IMR-90 (cell line): ENCODE measurements at regions not wholly inside any gene's neighbourhood (a gene's known extent, or its start where the extent isn't known, plus 50 kb on each side); places are given as distances from the start of the nearest gene placed in this dataset.

Source experiments
- ATAC-seq: fragments of 200-7000 bp; cut with Tn5 transposase; 2 replicates; pipeline ENCODE4 v1.9.1; 2020; ENCODE audit warnings: low read depth, mild to moderate bottlenecking, moderate library complexity
- BruUV-seq: library from RNA; stranded (reverse); fragments of 400-500 nt; replicated peaks from 2 replicates; lab custom pipeline; 2021; lab: Mats Ljungman, UMichigan
- CTCF ChIA-PET: fragments of 300-600 bp; formaldehyde crosslinking; extraction: SDS; loops from one replicate; lab custom pipeline; 2021; ENCODE audit warnings: antibody characterized with exemption; lab: Yijun Ruan, JAX
- POLR2A ChIA-PET: fragments of 300-600 bp; sonication (Branson Sonifier 250); formaldehyde crosslinking; loops from one replicate; lab custom pipeline; 2022; ENCODE audit warnings: antibody characterized with exemption; ENCODE audit not compliant: unreplicated experiment; lab: Charles Lee
- DNase-seq: peaks from one replicate; pipeline ENCODE4 v3.0.0; 2013
- H2AFZ ChIP-seq: replicated peaks from 2 replicates; pipeline ENCODE3; 2013; ENCODE audit warnings: low read length, mild to moderate bottlenecking; ENCODE audit not compliant: poor library complexity
- H2AK5ac ChIP-seq: 2 replicates; pipeline ENCODE4 v1.6.1; 2013; ENCODE audit warnings: low read depth, low read length, inconsistent platforms
- H2AK9ac ChIP-seq: replicated peaks from 2 replicates; pipeline ENCODE3; 2013; ENCODE audit warnings: mild to moderate bottlenecking, low read depth, low read length, moderate library complexity; ENCODE audit not compliant: poor library complexity
- H2BK120ac ChIP-seq: 2 replicates; pipeline ENCODE4 v1.6.1; 2013; ENCODE audit warnings: low read depth, low read length, inconsistent platforms
- H2BK15ac ChIP-seq: 3 replicates; pipeline ENCODE4 v1.6.1; 2013; ENCODE audit warnings: low read depth, low read length, inconsistent platforms
- H2BK20ac ChIP-seq: 2 replicates; pipeline ENCODE4 v1.6.1; 2013; ENCODE audit warnings: low read depth, mild to moderate bottlenecking, inconsistent platforms, low read length, moderate library complexity
- H2BK5ac ChIP-seq: 2 replicates; pipeline ENCODE4 v1.6.1; 2013; ENCODE audit warnings: mild to moderate bottlenecking, low read depth, low read length, inconsistent platforms; ENCODE audit not compliant: poor library complexity, severe bottlenecking
- H3K14ac ChIP-seq: replicated peaks from 2 replicates; pipeline ENCODE4 v1.6.1; 2013; ENCODE audit warnings: low read depth, low read length, inconsistent platforms
- H3K18ac ChIP-seq: 2 replicates; pipeline ENCODE4 v1.6.1; 2013; ENCODE audit warnings: low read depth, low read length, control low read depth
- H3K23ac ChIP-seq: 2 replicates; pipeline ENCODE4 v1.6.1; 2013; ENCODE audit warnings: low read depth, low read length, inconsistent platforms
- H3K27ac ChIP-seq: 2 replicates; pipeline ENCODE4 v1.5.1; 2013; ENCODE audit warnings: mild to moderate bottlenecking, control low read depth, low read length; ENCODE audit not compliant: insufficient read depth
- H3K27me3 ChIP-seq: 2 replicates; pipeline ENCODE4 v1.6.1; 2013; ENCODE audit warnings: low read length; ENCODE audit not compliant: control insufficient read depth, insufficient read depth
- H3K36me3 ChIP-seq: 2 replicates; pipeline ENCODE4 v1.6.1; 2013; ENCODE audit warnings: low read length, mixed read lengths; ENCODE audit not compliant: control insufficient read depth, insufficient read depth
- H3K4ac ChIP-seq: 2 replicates; pipeline ENCODE4 v1.6.1; 2013; ENCODE audit warnings: low read depth, low read length, inconsistent platforms
- H3K4me1 ChIP-seq: 2 replicates; pipeline ENCODE4 v1.6.1; 2013; ENCODE audit warnings: low read length, mixed read lengths; ENCODE audit not compliant: control insufficient read depth, insufficient read depth
- H3K4me2 ChIP-seq: 2 replicates; pipeline ENCODE4 v1.6.1; 2013; ENCODE audit warnings: low read depth, mild to moderate bottlenecking, control low read depth, low read length, moderate library complexity
- H3K4me3 ChIP-seq: 2 replicates; pipeline ENCODE4 v1.5.1; 2013; ENCODE audit warnings: low read depth, mild to moderate bottlenecking, control low read depth, low read length, moderate library complexity; ENCODE audit not compliant: insufficient read depth
- H3K56ac ChIP-seq: 2 replicates; pipeline ENCODE4 v1.6.1; 2013; ENCODE audit warnings: low read length, inconsistent platforms; ENCODE audit not compliant: insufficient read depth; ENCODE audit errors: extremely low read depth
- H3K79me1 ChIP-seq, 2 experiments: 2 replicates each; pipeline ENCODE4 v1.6.1; 2013; ENCODE audit warnings: low read length in 2 of 2, inconsistent platforms in 1 of 2, low read depth in 1 of 2
- H3K9ac ChIP-seq: 2 replicates; pipeline ENCODE4 v1.6.1; 2013; ENCODE audit warnings: low read depth, low read length, control low read depth
- H3K9me1 ChIP-seq: 2 replicates; pipeline ENCODE4 v1.6.1; 2013; ENCODE audit warnings: low read length, inconsistent platforms; ENCODE audit not compliant: insufficient read depth
- H3K9me3 ChIP-seq: 2 replicates; pipeline ENCODE4 v1.6.1; 2013; ENCODE audit warnings: low read length; ENCODE audit not compliant: control insufficient read depth, insufficient read depth
- H4K20me1 ChIP-seq: 2 replicates; pipeline ENCODE4 v1.6.1; 2013; ENCODE audit warnings: low read length, inconsistent platforms; ENCODE audit not compliant: insufficient read depth
- H4K5ac ChIP-seq: 2 replicates; pipeline ENCODE4 v1.6.1; 2013; ENCODE audit warnings: mild to moderate bottlenecking, low read depth, low read length, control low read depth
- H4K8ac ChIP-seq, 2 experiments: 2 replicates each; pipeline ENCODE4 v1.6.1; 2013; ENCODE audit warnings: low read depth in 2 of 2, low read length in 2 of 2, control low read depth in 1 of 2, inconsistent platforms in 1 of 2
- H4K91ac ChIP-seq: 2 replicates; pipeline ENCODE4 v1.6.1; 2013; ENCODE audit warnings: low read depth, low read length, inconsistent platforms; ENCODE audit not compliant: insufficient read depth
- BHLHE40 ChIP-seq: fragments of 150-350 bp; IDR thresholded peaks from 2 replicates; pipeline ENCODE4 v1.6.1; 2016; ENCODE audit warnings: mild to moderate bottlenecking, low read depth, low read length
- CEBPB ChIP-seq: IDR thresholded peaks from 2 replicates; pipeline ENCODE4 v1.6.1; 2012; ENCODE audit warnings: low read depth, low read length, improper control_type of control experiment
- CHD1 ChIP-seq: IDR thresholded peaks from 2 replicates; pipeline ENCODE4 v1.6.1; 2012; ENCODE audit warnings: low read depth, low read length, improper control_type of control experiment
- CTCF ChIP-seq: conservative IDR thresholded peaks from 2 replicates; pipeline ENCODE4 v1.5.1; 2012; ENCODE audit warnings: mild to moderate bottlenecking, low read depth, low read length, improper control_type of control experiment
- ELK1 ChIP-seq: fragments of 150-350 bp; IDR thresholded peaks from 2 replicates; pipeline ENCODE4 v1.6.1; 2016; ENCODE audit warnings: low read depth, mild to moderate bottlenecking, low read length, moderate library complexity, borderline replicate concordance
- FOS ChIP-seq: fragments of 150-350 bp; IDR thresholded peaks from 2 replicates; pipeline ENCODE4 v1.6.1; 2016; ENCODE audit warnings: low read depth, low read length
- MAFK ChIP-seq: IDR thresholded peaks from 2 replicates; pipeline ENCODE4 v1.6.1; 2012; ENCODE audit warnings: low read depth, low read length, improper control_type of control experiment
- MAZ ChIP-seq: IDR thresholded peaks from 2 replicates; pipeline ENCODE4 v1.6.1; 2012; ENCODE audit warnings: low read depth, mild to moderate bottlenecking, low read length, improper control_type of control experiment, moderate library complexity, borderline replicate concordance
- MXI1 ChIP-seq: IDR thresholded peaks from 2 replicates; pipeline ENCODE4 v1.6.1; 2012; ENCODE audit warnings: low read depth, mild to moderate bottlenecking, low read length, moderate library complexity, borderline replicate concordance
- NFE2L2 ChIP-seq: fragments of 150-350 bp; IDR thresholded peaks from 2 replicates; pipeline ENCODE4 v1.6.1; 2016; ENCODE audit warnings: low read depth, mild to moderate bottlenecking, low read length
- POLR2A ChIP-seq: IDR thresholded peaks from 2 replicates; pipeline ENCODE4 v1.6.1; 2012; ENCODE audit warnings: mild to moderate bottlenecking, low read depth, low read length
- RAD21 ChIP-seq: IDR thresholded peaks from 2 replicates; pipeline ENCODE4 v1.6.1; 2012; ENCODE audit warnings: low read length, improper control_type of control experiment
- RCOR1 ChIP-seq: IDR thresholded peaks from 2 replicates; pipeline ENCODE4 v1.6.1; 2012; ENCODE audit warnings: mild to moderate bottlenecking, low read length, improper control_type of control experiment; ENCODE audit not compliant: insufficient replicate concordance
- RFX5 ChIP-seq: IDR thresholded peaks from 2 replicates; pipeline ENCODE4 v1.8.0; 2012; ENCODE audit warnings: low read depth, mild to moderate bottlenecking, low read length, moderate library complexity
- SMC3 ChIP-seq: fragments of 150-350 bp; IDR thresholded peaks from 2 replicates; pipeline ENCODE4 v1.6.1; 2016; ENCODE audit warnings: low read depth, mild to moderate bottlenecking, antibody characterized with exemption, low read length, moderate library complexity
- USF2 ChIP-seq: fragments of 150-350 bp; IDR thresholded peaks from 2 replicates; pipeline ENCODE4 v1.6.1; 2017; ENCODE audit warnings: mild to moderate bottlenecking, antibody characterized with exemption, low read length, low read depth
- WGBS, 2 experiments: methylation state at CpG; one replicate each; pipeline versions ENCODE4 v1.1.5 to v1.1.7; 2013; ENCODE audit warnings: missing lambda C conversion rate in 2 of 2; ENCODE audit not compliant: insufficient read length in 1 of 2; ENCODE audit errors: extremely low coverage in 2 of 2; 5-methylcytosine and 5-hydroxymethylcytosine counted together
- dilution Hi-C: fragments of 300-500 bp; cut with HindIII; formaldehyde crosslinking; loops from one replicate; pipeline ENCODE4 v1.14.3; 2018; ENCODE audit warnings: low sequenced_read_pairs; ENCODE audit not compliant: unreplicated experiment
- in situ Hi-C: fragments of 300-500 bp; cut with MboI; formaldehyde crosslinking; loops from 3 replicates; pipeline ENCODE4 v1.14.3; 2019; ENCODE audit warnings: low sequenced_read_pairs, inconsistent platforms, mixed read lengths
- intact Hi-C: fragments of 100-400 bp; cut with micrococcal nuclease; formaldehyde crosslinking; loops from 2 replicates; pipeline ENCODE4 v1.10.0; 2022

GRCh38 chr20:12722091-12722490, 286.7 kb upstream of the SPTLC3 start:
- TF ChIP-seq RAD21 (no peak), MAZ (no peak), ELK1 (no peak), MXI1 (no peak), CTCF (no peak), USF2 (no peak), CHD1 (no peak), RFX5 (no peak), RCOR1 (no peak), BHLHE40 (no peak), POLR2A (no peak), FOS (no peak), MAFK (no peak), NFE2L2 (no peak), SMC3 (no peak), CEBPB (no peak)
- Histone ChIP-seq H3K4ac (no peak overlapping the region), H3K18ac (no peak overlapping the region), H4K8ac (no peak overlapping the region), H4K20me1 (no peaks in the 10 kb centered on the region), H2AK5ac (no peak overlapping the region), H4K5ac (no peak overlapping the region), H3K14ac (no peak overlapping the region), H3K4me2 (no peak overlapping the region), H3K56ac (no peak overlapping the region), H2BK15ac (no peak overlapping the region), H3K23ac (no peak overlapping the region), H3K9me1 (no peaks in the 10 kb centered on the region), H3K9ac (no peak overlapping the region), H2BK20ac (no peak overlapping the region), H2AFZ (no peak overlapping the region), H4K91ac (no peak overlapping the region), H2BK5ac (no peak overlapping the region), H2AK9ac (no peak overlapping the region), H3K4me3 (no peak overlapping the region), H3K79me1 (no peaks in the 10 kb centered on the region), H2BK120ac (no peak overlapping the region), H3K27ac (no peak overlapping the region), H3K9me3 (peaks cover 20% of the 10 kb centered on the region), H3K4me1 (no peaks in the 10 kb centered on the region), H3K36me3 (no peaks in the 10 kb centered on the region), H3K27me3 (no peaks in the 10 kb centered on the region)
- dilution Hi-C loops: no loop called here
- in situ Hi-C loops: no loop called here
- no CpG with 5 or more reads among the region's 1 CpG for WGBS, 2 experiments
- intact Hi-C loops: no loop called here
- POLR2A ChIA-PET: no interaction called here
- DNase-seq: no peak
- BruUV-seq: no TSS peak
- CTCF ChIA-PET: no interaction called here
- no peak for ATAC-seq
